SK-N-SH (cell line): ENCODE measurements at regions not wholly inside any gene's neighbourhood (a gene's known extent, or its start where the extent isn't known, plus 50 kb on each side); places are given as distances from the start of the nearest gene placed in this dataset.

ENCODE experiments used
- CTCF ChIA-PET: fragments of 300-600, 350-600 bp; formaldehyde crosslinking; extraction: SDS; loops from one replicate; lab custom pipeline; 2021; lab: Yijun Ruan, JAX
- POLR2A ChIA-PET: fragments of 350-600 bp; sonication (Branson Sonifier 250); formaldehyde crosslinking; extraction: SDS; loops from one replicate; lab custom pipeline; 2020; ENCODE audit warnings: antibody characterized with exemption, inconsistent platforms; lab: Yijun Ruan, JAX
- DNase-seq: peaks from one replicate; pipeline ENCODE4 v3.0.0; 2012
- H2AFZ ChIP-seq: fragments of 200-600 bp; sonication (generic); 2 replicates; pipeline ENCODE4 v1.8.1; 2016; ENCODE audit warnings: antibody characterized with exemption, mild to moderate bottlenecking, low read depth
- H3F3A ChIP-seq: fragments of 200-600 bp; sonication (generic); replicated peaks from 2 replicates; pipeline ENCODE3; 2016; ENCODE audit warnings: antibody characterized with exemption, mild to moderate bottlenecking; ENCODE audit not compliant: insufficient read depth
- H3K27ac ChIP-seq, 2 experiments: fragments of 200-500 bp in 1 of 2; fragments of 200-600 bp in 1 of 2; sonication (Bioruptor generic) in 1 of 2; sonication (generic), shearing (Covaris generic) in 1 of 2; 2 replicates each; pipeline versions ENCODE4 v1.5.1 to v1.6.1; 2014 to 2016; ENCODE audit warnings: low read depth in 2 of 2, inconsistent platforms in 1 of 2, low read length in 1 of 2, mild to moderate bottlenecking in 1 of 2, mixed read lengths in 1 of 2
- H3K27me3 ChIP-seq: fragments of 200-600 bp; sonication (generic), shearing (Covaris generic); 2 replicates; pipeline ENCODE4 v1.6.1; 2016; ENCODE audit warnings: mixed run types; ENCODE audit not compliant: insufficient read depth
- H3K36me3 ChIP-seq, 2 experiments: fragments of 200-500 bp in 1 of 2; fragments of 200-600 bp in 1 of 2; sonication (Bioruptor generic) in 1 of 2; sonication (generic) in 1 of 2; replicated peaks in 1 of 2; 2 replicates each; pipeline versions ENCODE3 to v1.5.1; 2014 to 2016; ENCODE audit warnings: low read length in 1 of 2, mild to moderate bottlenecking in 1 of 2; ENCODE audit not compliant: insufficient read depth in 2 of 2, control insufficient read depth in 1 of 2
- H3K4me1 ChIP-seq, 2 experiments: fragments of 200-500 bp in 1 of 2; fragments of 200-600 bp in 1 of 2; sonication (Bioruptor generic) in 1 of 2; sonication (generic), shearing (Covaris generic) in 1 of 2; 2 replicates each; pipeline versions ENCODE4 v1.5.1 to v1.6.1; 2014 to 2016; ENCODE audit warnings: low read depth in 1 of 2, low read length in 1 of 2, mixed run types in 1 of 2; ENCODE audit not compliant: insufficient read depth in 2 of 2, control insufficient read depth in 1 of 2
- H3K4me2 ChIP-seq: fragments of 200-600 bp; sonication (generic), shearing (Covaris generic); 2 replicates; pipeline ENCODE4 v1.6.1; 2017; ENCODE audit warnings: mixed run types
- H3K4me3 ChIP-seq, 2 experiments: fragments of 200-500 bp in 1 of 2; fragments of 200-600 bp in 1 of 2; sonication (Bioruptor generic) in 1 of 2; sonication (generic), shearing (Covaris generic) in 1 of 2; 2 replicates each; pipeline versions ENCODE4 v1.5.1 to v1.8.1; 2014 to 2016; ENCODE audit warnings: low read depth in 2 of 2, inconsistent platforms in 1 of 2, low read length in 1 of 2, mild to moderate bottlenecking in 1 of 2, mixed read lengths in 1 of 2, moderate library complexity in 1 of 2
- H3K79me2 ChIP-seq: fragments of 200-600 bp; sonication (generic); 2 replicates; pipeline ENCODE4 v1.8.1; 2017; ENCODE audit warnings: mild to moderate bottlenecking; ENCODE audit not compliant: insufficient read depth
- H3K9ac ChIP-seq: fragments of 200-600 bp; sonication (generic); 2 replicates; pipeline ENCODE4 v1.6.1; 2017; ENCODE audit warnings: mixed run types
- H3K9me2 ChIP-seq: fragments of 200-600 bp; sonication (generic); 2 replicates; pipeline ENCODE4 v1.6.1; 2017; ENCODE audit warnings: mixed run types
- H3K9me3 ChIP-seq: fragments of 200-600 bp; sonication (generic); 2 replicates; pipeline ENCODE4 v1.6.1; 2017; ENCODE audit warnings: mixed run types, mild to moderate bottlenecking, moderate library complexity
- H4K20me1 ChIP-seq: fragments of 200-600 bp; sonication (generic); 2 replicates; pipeline ENCODE4 v1.6.1; 2017; ENCODE audit warnings: mild to moderate bottlenecking, mixed run types; ENCODE audit not compliant: insufficient read depth
- CHD2 ChIP-seq: fragments of 150-350 bp; IDR thresholded peaks from 2 replicates; pipeline ENCODE4 v1.6.1; 2018; ENCODE audit warnings: low read length; ENCODE audit not compliant: partially characterized antibody
- ELF1 ChIP-seq: IDR thresholded peaks from 2 replicates; pipeline ENCODE4 v1.4.0; 2012
- FOXM1 ChIP-seq: IDR thresholded peaks from 2 replicates; pipeline ENCODE4 v1.4.0; 2012; ENCODE audit warnings: low read depth, mild to moderate bottlenecking
- IRF3 ChIP-seq: fragments of 150-350 bp; IDR thresholded peaks from 2 replicates; pipeline ENCODE4 v1.6.1; 2016; ENCODE audit warnings: mild to moderate bottlenecking, low read depth, low read length
- JUND ChIP-seq: IDR thresholded peaks from 2 replicates; pipeline ENCODE4 v1.4.0; 2012
- POLR2AphosphoS5 ChIP-seq: IDR thresholded peaks from 2 replicates; pipeline ENCODE4 v1.6.1; 2012; ENCODE audit warnings: low read depth, low read length
- RAD21 ChIP-seq: IDR thresholded peaks from 2 replicates; pipeline ENCODE4 v1.6.1; 2012; ENCODE audit warnings: mild to moderate bottlenecking, low read length
- RFX5 ChIP-seq: IDR thresholded peaks from 2 replicates; pipeline ENCODE4 v1.6.1; 2012; ENCODE audit warnings: mild to moderate bottlenecking, improper control_type of control experiment, low read length
- SMC3 ChIP-seq: IDR thresholded peaks from 2 replicates; pipeline ENCODE4 v1.6.1; 2012; ENCODE audit warnings: low read depth, low read length, improper control_type of control experiment
- TAF1 ChIP-seq: IDR thresholded peaks from 2 replicates; pipeline ENCODE4 v1.6.1; 2012; ENCODE audit warnings: low read depth, mild to moderate bottlenecking, low read length, moderate library complexity, borderline replicate concordance
- TCF12 ChIP-seq: IDR thresholded peaks from 2 replicates; pipeline ENCODE4 v1.4.0; 2012
- YY1 ChIP-seq: IDR thresholded peaks from 2 replicates; pipeline ENCODE4 v1.4.0; 2012; ENCODE audit warnings: low read depth, mild to moderate bottlenecking
- WGBS: methylation state at CpG from one replicate; pipeline ENCODE4 v1.1.6; 2017; ENCODE audit warnings: low lambda C conversion rate; 5-methylcytosine and 5-hydroxymethylcytosine counted together
- TF ChIP-seq, protein P1 (sequence below): IDR thresholded peaks from 2 replicates; pipeline ENCODE4 v1.4.0; 2012; ENCODE audit warnings: low read depth, borderline replicate concordance
- TF ChIP-seq, protein P2 (sequence below): IDR thresholded peaks from 2 replicates; pipeline ENCODE4; 2012
- TF ChIP-seq, protein P3 (sequence below): fragments of 200-600 bp; sonication (generic); IDR thresholded peaks from 2 replicates; pipeline ENCODE4 v1.6.1; 2017; ENCODE audit warnings: antibody characterized with exemption, mild to moderate bottlenecking, moderate library complexity
- TF ChIP-seq, protein P4 (sequence below): IDR thresholded peaks from 2 replicates; pipeline ENCODE4 v1.4.0; 2012; ENCODE audit warnings: low read depth

- no peaks in the 10 kb centered on the region for H3K9me3 ChIP-seq
- peak overlapping the region in 1 of 2 experiments; percentile 81; a peak in 1 of 4 replicates for H3K27ac ChIP-seq
- DNase-seq, result peak; percentile 37
- ChIA-PET CTCF (interaction anchor here (0.6 to 1.8 kb wide), 5 partner anchors 14 to 241 kb away, joined by 3 to 9 read pairs (median 3); no protein-coding TSS in a partner anchor), POLR2A (no interaction called here)
- peaks cover 100% of the 10 kb centered on the region for H4K20me1 ChIP-seq
- peaks cover 4 to 35% of the 10 kb centered on the region in 2 experiments; a peak in 3 of 4 replicates for H3K4me1 ChIP-seq
- peaks cover 23% of the 10 kb centered on the region for H3F3A ChIP-seq
- H3K9me2 ChIP-seq, result no peaks in the 10 kb centered on the region
- 100% methylated on average over 3 of the region's 3 CpGs for WGBS
- H3K27me3 ChIP-seq, result no peaks in the 10 kb centered on the region
- peak overlapping the region; percentile 17; the same call in 1 of the 2 replicates for H3K4me2 ChIP-seq
- peak; percentile 51 for TF ChIP-seq RAD21
- TF ChIP-seq SMC3, result peak; percentile 35; the same call in 1 of the 2 replicates
- no peak for TF ChIP-seq JUND
- no peak overlapping the region for H3K4me3 ChIP-seq
- H3K36me3 ChIP-seq, result peaks cover 16 to 28% of the 10 kb centered on the region in 2 experiments
- peaks cover 100% of the 10 kb centered on the region for H3K79me2 ChIP-seq
- no peak overlapping the region for H3K9ac ChIP-seq
- H2AFZ ChIP-seq, result no peak overlapping the region
Observed at GRCh38 chr9:110142868-110143481, 65.0 kb downstream of the C9orf152 start.

DNA sequence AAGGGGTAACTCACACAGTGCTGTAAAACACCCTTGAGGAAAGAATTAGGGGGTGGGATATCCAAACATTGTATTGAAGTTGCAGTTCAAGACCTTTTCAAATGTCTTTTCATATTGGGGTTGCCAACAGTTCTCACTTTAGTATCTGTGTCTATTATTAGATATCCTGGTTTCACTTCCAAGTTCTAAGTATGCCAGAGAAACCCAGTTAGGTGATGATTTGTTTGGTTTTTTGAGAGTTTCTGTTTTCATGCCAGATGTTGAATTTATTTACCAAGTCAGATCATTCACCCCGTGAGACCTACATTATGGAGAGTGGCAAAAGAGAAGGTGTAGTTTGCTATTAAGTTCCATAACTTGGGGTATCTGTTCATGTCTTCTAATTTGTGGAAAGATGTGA, 64.5 kb downstream of the C9orf152 start:
- H3K4me1 ChIP-seq, result peaks cover 4 to 35% of the 10 kb centered on the region in 2 experiments; a peak in 3 of 4 replicates
- ChIA-PET POLR2A (no interaction called here), CTCF (interaction anchor here (1.1 to 2.0 kb wide), 4 partner anchors 9 to 240 kb away, joined by 3 to 13 read pairs (median 6); no protein-coding TSS in a partner anchor)
- H3K79me2 ChIP-seq, result peaks cover 100% of the 10 kb centered on the region
- no peak overlapping the region for H2AFZ ChIP-seq
- H4K20me1 ChIP-seq, result peaks cover 100% of the 10 kb centered on the region
- peak overlapping the region in 1 of 2 experiments; percentile 18; a peak in 1 of 4 replicates for H3K27ac ChIP-seq
- no peaks in the 10 kb centered on the region for H3K27me3 ChIP-seq
- no peak overlapping the region for H3K4me3 ChIP-seq
- no peak for DNase-seq
- H3K4me2 ChIP-seq, result peak overlapping the region; percentile 17
- H3F3A ChIP-seq, result peaks cover 23% of the 10 kb centered on the region
- no peaks in the 10 kb centered on the region for H3K9me2 ChIP-seq
- 81% methylated on average over 1 of the region's 1 CpG for WGBS
- TF ChIP-seq TAF1 (no peak), RAD21 (no peak), TCF12 (no peak), JUND (no peak), IRF3 (no peak), RFX5 (no peak), POLR2AphosphoS5 (no peak), SMC3 (no peak), ELF1 (no peak), CHD2 (no peak), FOXM1 (no peak), YY1 (no peak)
- TF ChIP-seq, protein P1, sequence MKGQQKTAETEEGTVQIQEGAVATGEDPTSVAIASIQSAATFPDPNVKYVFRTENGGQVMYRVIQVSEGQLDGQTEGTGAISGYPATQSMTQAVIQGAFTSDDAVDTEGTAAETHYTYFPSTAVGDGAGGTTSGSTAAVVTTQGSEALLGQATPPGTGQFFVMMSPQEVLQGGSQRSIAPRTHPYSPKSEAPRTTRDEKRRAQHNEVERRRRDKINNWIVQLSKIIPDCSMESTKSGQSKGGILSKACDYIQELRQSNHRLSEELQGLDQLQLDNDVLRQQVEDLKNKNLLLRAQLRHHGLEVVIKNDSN, result no peak
- TF ChIP-seq, protein P2, sequence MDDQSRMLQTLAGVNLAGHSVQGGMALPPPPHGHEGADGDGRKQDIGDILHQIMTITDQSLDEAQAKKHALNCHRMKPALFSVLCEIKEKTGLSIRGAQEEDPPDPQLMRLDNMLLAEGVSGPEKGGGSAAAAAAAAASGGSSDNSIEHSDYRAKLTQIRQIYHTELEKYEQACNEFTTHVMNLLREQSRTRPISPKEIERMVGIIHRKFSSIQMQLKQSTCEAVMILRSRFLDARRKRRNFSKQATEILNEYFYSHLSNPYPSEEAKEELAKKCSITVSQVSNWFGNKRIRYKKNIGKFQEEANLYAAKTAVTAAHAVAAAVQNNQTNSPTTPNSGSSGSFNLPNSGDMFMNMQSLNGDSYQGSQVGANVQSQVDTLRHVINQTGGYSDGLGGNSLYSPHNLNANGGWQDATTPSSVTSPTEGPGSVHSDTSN, result no peak
- TF ChIP-seq, protein P3, sequence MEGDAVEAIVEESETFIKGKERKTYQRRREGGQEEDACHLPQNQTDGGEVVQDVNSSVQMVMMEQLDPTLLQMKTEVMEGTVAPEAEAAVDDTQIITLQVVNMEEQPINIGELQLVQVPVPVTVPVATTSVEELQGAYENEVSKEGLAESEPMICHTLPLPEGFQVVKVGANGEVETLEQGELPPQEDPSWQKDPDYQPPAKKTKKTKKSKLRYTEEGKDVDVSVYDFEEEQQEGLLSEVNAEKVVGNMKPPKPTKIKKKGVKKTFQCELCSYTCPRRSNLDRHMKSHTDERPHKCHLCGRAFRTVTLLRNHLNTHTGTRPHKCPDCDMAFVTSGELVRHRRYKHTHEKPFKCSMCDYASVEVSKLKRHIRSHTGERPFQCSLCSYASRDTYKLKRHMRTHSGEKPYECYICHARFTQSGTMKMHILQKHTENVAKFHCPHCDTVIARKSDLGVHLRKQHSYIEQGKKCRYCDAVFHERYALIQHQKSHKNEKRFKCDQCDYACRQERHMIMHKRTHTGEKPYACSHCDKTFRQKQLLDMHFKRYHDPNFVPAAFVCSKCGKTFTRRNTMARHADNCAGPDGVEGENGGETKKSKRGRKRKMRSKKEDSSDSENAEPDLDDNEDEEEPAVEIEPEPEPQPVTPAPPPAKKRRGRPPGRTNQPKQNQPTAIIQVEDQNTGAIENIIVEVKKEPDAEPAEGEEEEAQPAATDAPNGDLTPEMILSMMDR, result no peak
- TF ChIP-seq, protein P4, sequence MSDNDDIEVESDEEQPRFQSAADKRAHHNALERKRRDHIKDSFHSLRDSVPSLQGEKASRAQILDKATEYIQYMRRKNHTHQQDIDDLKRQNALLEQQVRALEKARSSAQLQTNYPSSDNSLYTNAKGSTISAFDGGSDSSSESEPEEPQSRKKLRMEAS, result no peak
- H3K36me3 ChIP-seq, result peaks cover 11 to 25% of the 10 kb centered on the region in 2 experiments
- H3K9me3 ChIP-seq, result no peaks in the 10 kb centered on the region
- H3K9ac ChIP-seq, result no peak overlapping the region
